HG03342 (cell line): ENCODE measurements at regions not wholly inside any gene's neighbourhood (a gene's known extent, or its start where the extent isn't known, plus 50 kb on each side); places are given as distances from the start of the nearest gene placed in this dataset.
A peak's percentile ranks its signal among the peaks of the same experiment; 100 is the strongest.
"Not testable (repeated sequence)": the region's sequence is repeated elsewhere in the genome, so short reads cannot be mapped to it uniquely, and the experiment has no call there.

ENCODE experiments used
- ATAC-seq: cut with Tn5 transposase; IDR thresholded peaks from one replicate; pipeline ENCODE4 v1.9.1; 2021; ENCODE audit warnings: mild to moderate bottlenecking, moderate library complexity; ENCODE audit not compliant: unreplicated experiment

DNA sequence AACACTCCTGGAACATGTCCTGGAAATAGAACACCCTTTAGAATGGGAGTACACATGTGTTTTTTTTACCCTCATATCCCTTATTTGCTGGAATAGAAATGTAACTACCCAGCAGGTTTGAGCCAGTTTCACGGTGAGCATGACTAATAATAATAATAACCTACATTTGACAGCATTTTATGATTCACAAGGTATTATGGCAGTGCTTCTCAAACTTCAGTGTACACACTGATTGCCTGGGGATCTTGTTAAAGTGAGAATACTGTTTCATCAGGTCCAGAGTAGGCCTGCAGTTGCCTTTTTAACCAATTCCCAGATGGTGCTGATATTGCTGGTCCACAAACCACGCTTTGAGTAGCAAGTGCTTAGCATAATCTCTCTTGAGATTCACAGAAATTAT lies 63.9 kb downstream of the NFKBIZ start:
- ATAC-seq, result no peak

DNA sequence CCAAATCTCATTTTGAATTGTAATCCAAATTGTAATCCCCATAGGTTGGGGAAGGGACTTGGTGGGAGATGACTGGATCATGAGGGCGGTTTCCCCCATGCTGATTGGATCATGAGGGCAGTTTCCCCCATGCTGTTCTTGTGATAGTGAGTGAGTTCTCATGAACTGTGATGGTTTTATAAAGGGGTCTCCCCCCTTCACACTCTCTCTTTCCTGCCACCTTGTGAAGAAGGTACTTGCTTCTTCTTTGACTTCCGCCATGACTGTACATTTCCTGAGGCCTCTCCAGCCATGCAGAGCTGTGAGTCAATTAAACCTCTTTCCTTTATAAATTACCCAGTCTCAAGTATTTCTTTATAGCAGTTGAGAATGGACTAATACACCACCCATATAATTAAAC lies 68.4 kb downstream of the NFKBIZ start:
- not testable (repeated sequence) for ATAC-seq

DNA sequence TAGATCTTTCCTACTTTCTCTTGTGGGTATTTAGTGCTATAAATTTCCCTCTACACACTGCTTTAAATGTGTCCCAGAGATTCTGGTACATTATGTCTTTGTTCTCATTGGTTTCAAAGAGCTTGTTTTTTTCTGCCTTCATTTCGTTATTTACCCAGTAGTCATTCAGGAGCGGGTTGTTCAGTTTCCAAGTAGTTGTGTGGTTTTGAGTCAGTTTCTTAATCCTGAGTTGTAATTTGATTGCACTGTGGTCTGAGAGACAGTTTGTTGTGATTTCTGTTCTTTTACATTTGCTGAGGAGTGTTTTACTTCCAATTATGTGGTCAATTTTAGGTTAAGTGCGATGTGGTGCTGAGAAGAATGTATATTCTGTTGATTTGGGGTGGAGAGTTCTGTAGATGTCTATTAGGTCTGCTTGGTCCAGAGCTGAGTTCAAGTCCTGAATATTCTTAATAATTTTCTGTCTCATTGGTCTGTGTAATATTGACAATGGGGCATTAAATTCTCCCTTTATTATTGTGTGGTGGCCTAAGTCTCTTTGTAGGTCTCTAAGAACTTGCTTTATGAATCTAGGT lies 72.9 kb downstream of the NFKBIZ start:
- ATAC-seq, result not testable (repeated sequence)

DNA sequence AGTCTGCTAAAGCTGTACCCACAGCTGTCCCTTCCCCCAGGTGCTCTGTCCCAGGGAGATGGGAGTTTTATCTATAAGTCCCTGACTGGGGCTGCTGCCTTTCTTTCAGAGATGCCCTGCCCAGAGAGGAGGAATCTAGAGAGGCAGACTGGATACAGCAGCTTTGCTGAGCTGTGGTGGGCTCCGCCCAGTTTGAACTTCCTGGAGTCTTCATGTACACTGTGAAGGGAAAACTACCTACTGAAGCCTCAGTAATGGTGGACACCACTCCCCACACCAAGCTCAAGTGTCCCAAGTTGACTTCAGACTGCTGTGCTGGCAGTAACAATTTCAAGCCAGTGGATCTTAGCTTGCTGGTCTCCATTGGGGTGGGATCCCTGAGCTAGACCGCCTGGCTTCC lies 75.3 kb downstream of the NFKBIZ start:
- ATAC-seq, result not testable (repeated sequence)

DNA sequence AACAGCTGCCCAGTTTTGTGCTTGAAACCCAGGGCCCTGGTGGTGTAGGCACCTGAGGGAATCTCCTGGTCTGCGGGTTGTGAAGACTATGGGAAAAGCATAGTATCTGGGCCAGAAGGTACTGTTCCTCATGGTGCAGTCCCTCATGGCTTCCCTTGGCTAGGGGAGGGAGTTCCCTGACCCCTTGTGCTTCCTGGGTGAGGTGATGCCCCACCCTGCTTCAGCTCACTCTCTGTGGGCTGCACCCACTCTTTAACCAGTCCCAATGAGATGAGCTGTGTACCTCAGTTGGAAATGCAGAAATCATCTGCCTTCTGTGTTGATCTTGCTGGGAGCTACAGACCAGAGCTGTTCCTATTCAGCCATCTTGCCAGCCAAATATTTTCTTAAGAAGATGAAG lies 75.8 kb downstream of the NFKBIZ start:
- ATAC-seq, result not testable (repeated sequence)

DNA sequence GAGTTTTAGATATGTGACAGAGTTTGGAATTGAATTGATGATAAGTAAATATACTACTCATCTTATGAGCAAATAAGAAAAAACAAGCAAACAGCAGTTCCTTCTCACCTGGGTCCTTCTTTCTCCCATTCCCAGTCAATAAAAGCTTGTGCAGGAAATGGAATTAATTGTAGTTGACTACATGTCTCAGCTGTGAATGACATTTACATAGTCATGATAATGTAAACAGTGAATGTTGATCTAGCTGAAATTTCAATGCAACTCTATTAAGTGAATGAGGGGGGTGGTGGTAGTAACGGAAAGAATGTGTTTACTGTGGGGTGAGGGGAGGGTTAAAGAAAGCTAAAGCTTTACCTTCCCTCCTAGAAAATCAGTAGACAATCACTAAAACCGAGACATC lies 76.2 kb downstream of the NFKBIZ start:
- no peak for ATAC-seq

DNA sequence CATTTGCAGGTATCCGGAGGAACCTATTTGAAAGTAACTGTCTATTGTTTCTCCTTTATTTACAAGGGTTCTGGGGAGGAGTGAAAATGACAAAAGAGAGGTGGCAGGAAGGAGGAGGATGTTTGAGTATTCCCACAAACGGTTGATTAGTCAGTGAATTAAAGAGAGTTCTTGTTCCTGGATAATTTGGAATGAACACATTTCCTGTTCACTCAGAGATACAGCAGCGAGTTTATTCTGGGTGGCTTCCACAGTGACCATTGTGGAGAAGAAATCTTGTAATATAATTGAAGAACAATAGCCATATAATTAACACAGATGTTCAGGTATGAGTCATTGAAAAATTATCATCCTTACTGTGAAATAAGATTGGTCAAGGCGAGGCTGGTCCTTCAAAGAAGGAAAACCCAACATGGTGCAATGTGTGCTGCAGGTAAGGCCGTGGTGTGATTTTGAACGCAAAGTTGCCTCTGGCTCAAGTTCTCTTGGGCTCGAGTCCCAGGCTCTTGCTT lies 77.3 kb downstream of the NFKBIZ start:
- ATAC-seq, result no peak

DNA sequence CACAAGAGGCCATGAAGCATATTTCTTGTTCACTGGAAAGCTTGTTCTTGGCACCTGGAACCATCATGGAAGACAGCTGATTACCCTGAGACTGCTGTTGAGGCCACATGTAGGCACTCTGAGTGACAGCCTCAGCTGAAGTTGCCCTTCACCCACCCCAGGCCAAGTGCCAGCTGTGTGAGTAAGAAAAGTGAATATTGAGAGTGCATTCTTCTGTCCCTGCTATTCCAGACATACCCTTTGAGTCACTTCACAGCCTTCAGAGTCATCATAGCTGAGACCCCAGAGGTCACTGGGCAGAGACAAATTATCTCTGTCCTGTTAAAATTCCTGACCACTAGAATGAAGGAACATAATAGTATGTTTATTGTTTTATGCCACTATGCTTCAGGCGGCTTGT lies 79.6 kb downstream of the NFKBIZ start:
- ATAC-seq, result no peak

DNA sequence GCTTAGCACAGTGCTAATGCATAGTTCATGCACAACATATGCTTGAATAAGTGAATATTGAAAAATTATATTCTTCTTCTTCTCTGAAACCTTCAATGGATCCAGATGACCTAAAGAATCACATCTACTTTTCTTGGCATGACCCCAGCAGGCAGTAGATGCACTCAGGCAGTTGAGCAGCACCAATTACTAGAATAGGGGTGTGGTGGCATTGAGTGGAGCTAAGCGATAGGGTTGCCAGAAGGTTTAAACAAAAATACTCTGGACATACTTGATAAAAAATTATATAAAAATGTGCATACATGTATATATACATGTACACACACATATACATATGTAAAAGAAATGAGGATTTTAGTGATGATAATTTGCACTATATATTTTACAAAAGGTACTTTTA lies 81.8 kb downstream of the NFKBIZ start:
- no peak for ATAC-seq

DNA sequence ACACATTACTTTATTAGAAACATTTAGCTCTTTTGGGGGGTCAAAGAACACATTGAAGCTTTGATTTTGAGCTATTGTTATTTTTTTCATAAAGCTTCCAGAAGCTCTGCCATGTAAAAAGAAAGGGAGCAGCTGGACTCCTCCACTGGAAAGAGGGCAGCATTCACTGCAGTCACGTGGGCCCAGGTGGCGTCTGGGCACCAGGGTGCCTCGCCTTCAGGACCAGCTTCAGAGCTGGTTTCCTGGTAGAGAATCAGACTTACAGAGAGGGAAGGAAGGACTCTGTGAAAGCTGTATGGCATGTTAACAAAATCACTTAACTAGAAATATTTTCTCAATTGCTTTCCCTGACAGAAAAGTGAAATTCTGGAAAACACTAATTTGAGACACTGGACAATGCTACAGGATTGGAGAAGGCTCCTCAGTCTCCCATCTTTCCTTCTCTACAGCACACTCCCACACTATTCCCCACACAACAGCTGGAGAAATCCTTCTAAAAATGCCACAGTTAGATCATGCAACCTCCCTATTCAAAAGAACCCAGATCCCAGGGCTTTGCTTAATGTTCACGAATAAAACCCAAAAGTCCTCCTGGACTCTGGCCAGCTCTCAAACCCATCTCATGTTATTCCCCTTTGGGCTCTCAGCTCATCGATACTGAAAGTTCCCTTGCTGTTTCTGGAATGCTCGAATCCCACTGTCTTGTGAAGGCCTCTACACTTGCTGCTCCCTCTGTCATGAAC lies 83.2 kb downstream of the NFKBIZ start:
- no peak for ATAC-seq

DNA sequence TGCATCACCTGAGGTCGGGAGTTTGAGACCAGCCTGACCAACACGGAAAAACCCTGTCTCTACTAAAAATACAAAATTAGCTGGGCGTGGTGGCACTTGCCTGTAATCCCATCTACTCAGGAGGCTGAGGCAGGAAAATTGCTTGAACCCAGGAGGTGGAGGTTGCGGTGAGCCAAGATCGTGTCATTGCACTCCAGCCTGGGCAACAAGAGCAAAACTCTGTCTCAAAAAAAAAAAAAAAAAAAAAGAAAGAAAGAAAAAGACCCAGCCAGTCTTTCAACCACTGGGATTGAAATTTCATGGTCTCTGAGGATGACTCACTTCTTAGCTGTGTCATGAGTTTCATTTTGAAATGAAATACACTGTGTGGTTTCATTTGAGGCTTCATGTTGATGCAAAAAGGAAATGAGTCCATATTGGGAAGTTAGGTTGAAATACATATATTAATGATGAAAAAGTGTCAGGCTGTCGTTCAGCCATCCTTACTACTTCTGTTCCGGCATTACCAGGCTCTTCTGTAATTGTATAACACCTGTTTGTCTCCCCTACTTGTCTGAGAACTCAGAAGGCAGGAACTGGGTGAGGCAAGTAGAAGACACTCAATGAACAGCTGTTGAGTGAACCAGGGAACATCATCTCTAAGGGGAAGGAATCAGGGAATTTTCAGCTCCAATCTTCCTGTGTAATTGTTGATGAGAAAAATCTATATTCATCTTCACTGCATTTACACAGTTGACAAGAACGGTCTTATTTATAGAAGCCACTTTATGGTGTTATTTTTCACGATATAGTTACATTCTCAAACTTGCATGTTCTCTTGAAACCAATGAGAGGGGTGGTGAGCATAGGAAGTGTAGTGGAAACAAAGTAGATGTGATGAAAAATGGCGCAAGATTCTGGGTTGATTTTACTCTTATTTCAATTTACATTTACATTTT lies 87.4 kb downstream of the NFKBIZ start:
- peak; percentile 92 for ATAC-seq

DNA sequence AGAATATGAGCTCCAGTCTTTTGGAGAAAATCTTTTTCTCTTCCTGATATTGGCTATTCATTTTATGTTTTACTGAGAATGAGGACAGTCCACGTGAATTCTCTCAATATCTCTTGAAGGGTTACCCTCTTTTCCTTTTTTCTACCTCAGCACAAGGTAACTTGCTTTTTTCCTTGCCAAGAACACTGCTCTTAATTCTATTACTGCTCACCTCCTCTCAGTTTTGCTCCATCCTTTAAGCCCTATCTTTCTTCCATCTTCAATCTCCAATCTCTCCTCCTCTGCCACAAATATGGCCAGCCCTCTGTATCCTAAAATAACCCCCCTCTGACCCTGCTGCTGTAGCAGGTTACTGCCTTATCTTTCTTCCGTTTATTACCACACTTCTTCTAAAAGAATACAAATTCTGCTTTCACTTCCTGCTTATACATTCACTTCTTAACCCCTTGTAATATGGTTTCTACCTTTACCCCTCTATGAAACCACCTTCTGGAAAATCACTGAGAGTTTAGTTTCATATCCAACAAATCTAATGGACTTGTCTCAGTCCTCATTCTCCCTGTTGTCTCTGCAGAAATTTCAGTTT lies 89.0 kb downstream of the NFKBIZ start:
- peak; percentile 51 for ATAC-seq

DNA sequence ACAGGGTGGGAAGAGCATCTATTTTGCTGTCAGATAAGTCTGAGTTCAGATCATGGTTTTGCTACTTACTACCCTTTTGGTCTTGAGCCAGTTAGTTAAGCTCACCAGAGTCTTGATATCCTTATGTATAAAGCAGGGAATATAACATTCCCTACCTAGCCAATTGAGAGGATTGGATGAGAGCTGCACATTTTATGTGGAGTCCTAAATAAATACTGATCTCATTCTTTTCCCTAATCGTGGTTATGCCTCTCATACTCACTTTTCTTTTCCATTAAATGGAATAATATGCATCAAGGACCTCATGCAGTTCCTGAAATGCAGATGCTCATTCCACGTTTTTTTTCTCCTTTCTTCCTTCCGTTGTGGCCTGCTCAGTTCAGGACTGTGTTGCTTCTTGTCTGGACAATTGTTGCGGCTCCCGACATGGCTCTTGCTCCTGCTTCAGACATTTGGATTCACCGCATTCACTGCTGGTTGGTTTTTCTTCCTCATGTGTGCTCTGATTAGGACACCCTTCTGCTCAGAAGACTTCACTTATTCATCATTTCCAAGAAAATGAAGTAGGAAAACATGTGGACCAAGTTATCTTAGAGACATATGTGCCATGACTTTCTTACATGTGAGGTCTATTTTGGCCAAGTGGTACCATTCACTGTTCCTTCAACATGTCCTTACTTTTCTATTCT lies 90.2 kb downstream of the NFKBIZ start:
- no peak for ATAC-seq

DNA sequence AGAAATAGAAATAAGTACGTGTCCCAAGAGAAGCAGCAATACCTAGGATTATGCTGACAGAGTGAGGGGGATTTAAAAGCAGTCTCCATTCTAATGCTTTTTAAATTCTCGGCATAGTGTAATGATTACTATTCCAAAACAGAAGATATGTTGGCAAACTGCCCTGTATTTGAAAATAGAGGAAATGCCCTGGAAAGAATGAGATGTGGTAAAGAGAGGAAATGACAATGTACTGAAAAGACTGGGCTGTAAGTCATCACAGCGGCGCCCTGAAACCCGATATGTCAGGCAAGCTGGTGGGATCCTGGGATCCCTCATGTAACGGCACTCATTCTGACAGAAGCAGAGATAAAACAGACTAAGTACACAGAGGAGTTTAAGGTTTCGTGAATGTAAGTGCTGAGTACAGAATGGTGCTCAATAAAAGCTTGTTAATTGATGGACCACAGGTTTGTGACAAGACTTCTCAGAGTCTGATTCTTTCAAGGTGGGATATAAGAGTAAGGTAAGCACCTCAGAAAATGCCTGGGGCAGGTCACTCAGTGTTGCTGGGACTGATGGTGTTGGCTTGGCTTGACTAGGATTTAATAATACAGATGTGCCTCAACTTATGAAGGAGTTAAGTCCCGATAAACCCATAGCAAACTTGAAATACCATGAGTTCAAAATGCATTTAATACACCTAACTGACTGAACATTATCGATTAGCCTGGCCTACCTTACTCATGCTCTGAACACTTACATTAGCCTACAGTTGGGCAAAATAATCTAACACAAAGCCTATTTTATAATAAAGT lies 91.4 kb downstream of the NFKBIZ start:
- no peak for ATAC-seq

DNA sequence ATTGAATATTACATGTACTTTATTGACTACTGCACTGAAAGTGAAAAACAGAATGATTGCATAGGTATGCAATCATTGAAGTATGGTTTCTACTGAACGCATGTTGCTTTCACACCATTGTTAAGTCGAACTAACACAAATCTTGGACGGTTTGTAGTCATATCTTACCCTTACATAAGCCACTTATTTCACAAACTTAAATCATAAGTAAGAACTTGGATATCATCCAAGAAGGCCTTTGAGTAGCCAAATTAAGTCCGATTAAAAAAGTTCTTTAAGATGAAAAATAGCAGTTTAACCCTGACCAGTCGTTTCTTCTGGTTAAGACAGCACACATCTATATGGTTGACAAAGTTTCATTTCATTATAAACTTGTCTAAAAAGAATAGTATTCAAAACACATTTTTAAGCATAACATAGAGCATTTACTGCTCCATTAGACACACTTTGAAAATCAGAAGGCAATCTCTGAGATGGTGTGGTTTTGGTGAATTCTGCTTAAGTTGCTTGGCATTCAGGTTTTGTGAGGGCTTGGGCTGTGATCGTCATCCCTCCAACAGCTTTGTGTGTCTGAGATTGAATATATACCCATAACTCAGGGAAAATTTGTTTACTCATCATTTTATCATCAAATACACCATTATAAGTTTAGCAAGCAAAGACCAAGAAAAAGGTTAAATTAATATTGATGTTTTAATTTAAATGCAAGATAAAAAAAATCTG lies 92.2 kb downstream of the NFKBIZ start:
- no peak for ATAC-seq

DNA sequence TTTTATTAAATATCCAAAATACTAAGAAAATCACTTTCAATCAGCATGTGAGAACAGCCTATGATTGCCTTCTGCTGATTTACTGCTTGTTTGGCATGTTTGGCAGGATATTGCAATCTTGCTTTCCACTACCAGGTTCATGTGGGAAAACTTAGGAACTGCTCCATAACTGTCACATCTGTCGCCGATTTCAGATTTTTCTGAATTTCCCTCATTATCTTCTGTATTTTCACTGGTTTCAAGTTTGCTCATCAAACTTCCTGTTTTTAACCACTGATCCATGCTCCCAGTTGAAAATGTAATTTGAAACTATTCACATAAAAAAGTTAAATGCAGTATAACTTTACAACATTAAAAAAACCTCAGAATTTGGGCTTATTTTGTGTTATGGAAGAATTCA lies 93.0 kb downstream of the NFKBIZ start:
- ATAC-seq, result no peak

DNA sequence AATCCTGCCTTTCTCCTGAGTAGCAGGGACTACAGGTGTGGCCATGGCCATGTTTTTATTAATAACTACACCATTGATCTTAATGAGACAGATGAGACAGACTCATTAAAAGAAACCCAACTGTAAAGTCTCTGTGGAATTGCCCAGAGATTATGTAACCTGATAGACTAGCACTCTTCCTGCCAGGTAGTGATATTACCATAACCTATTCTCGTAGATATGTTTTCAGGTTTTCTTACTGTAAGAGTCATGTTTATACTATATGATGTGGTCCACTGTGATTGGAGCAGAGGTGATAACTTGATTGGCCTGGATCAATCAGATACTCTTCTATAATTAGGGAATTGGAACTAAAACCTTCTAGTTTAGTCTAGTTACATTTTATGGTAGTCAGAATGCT lies 93.7 kb downstream of the NFKBIZ start:
- no peak for ATAC-seq

DNA sequence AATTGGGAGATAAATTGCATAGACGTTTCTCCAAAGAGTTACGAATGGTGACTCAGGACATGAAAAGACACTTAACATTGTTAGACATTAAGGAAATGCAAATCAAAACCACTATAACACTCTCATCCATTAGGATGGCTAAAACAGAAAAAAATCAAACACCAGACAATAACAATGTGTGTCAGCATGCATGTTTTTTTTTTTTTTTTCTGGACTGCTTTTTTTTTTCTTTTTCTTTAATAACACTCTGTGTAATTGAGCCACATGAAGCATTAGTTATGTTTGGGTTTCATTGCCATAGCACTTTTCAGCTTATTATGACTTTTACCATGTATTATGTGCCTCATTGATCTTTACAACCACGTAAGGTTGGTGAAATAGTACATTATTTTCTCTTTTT lies 95.0 kb downstream of the NFKBIZ start:
- no peak for ATAC-seq

DNA sequence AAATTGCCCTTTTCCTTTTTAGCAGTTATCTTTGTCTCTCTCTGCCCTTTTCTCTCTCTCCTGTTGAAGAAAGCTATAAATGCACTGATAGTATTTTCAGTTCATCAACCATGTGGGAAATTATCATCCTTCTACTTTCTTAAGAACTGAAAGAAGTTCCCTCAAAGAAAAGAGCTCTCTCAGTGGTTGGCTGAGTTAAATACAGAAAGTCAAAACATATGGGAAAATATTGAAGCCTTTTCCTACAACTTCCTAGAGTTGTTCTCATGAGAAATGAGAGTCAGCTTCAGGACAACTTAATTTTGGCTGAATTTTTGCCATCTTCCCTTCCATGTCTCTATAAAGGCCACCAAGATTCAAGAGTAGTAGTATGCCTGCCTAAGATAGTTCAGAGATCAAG lies 96.7 kb downstream of the NFKBIZ start:
- ATAC-seq, result no peak
